ENCODE measurements at regions not wholly inside any gene's neighbourhood (a gene's known extent, or its start where the extent isn't known, plus 50 kb on each side); places are given as distances from the start of the nearest gene placed in this dataset.
A peak's percentile ranks its signal among the peaks of the same experiment; 100 is the strongest.

- Histone ChIP-seq H3K27ac (ENCODE audit: low read depth in 1 of 3, low read length in 2 of 3) (no peak overlapping the region), H3K27me3 (ENCODE audit: control insufficient read depth in 3 of 3, insufficient read depth in 3 of 3, low read length in 3 of 3) (no peaks in the 10 kb centered on the region), H3K9me3 (ENCODE audit: control insufficient read depth in 2 of 2, insufficient read depth in 1 of 2, low read depth in 1 of 2, low read length in 1 of 2) (no peaks in the 10 kb centered on the region), H3K36me3 (ENCODE audit: control insufficient read depth in 3 of 3, insufficient read depth in 2 of 3, low read depth in 1 of 3, low read length in 3 of 3) (no peaks in the 10 kb centered on the region), H3K4me3 (ENCODE audit: low read depth in 1 of 3, low read length in 3 of 3) (no peak overlapping the region), H3K4me1 (ENCODE audit: control insufficient read depth in 3 of 3, insufficient read depth in 2 of 3, low read depth in 1 of 3, low read length in 2 of 3) (no peaks in the 10 kb centered on the region)
- FAIRE-seq (no peak), DNase-seq (no peak)
- WGBS, 3 donors, result 50 to 71% (median 65%) methylated on average over 2 of the region's 2 CpGs
Observed at GRCh38 chr11:129503646-129504045, 128.0 kb downstream of the BARX2 start.

GRCh38 chr11:129505266-129505665, 129.6 kb downstream of the BARX2 start:
- no peak overlapping the region for H3K4me3 ChIP-seq (ENCODE audit: low read depth in 1 of 3, low read length in 3 of 3)
- no peak overlapping the region for H3K27ac ChIP-seq (ENCODE audit: low read depth in 1 of 3, low read length in 2 of 3)
- no peak for FAIRE-seq
- no peaks in the 10 kb centered on the region for H3K4me1 ChIP-seq (ENCODE audit: control insufficient read depth in 3 of 3, insufficient read depth in 2 of 3, low read depth in 1 of 3, low read length in 2 of 3)
- no peaks in the 10 kb centered on the region for H3K9me3 ChIP-seq (ENCODE audit: control insufficient read depth in 2 of 2, insufficient read depth in 1 of 2, low read depth in 1 of 2, low read length in 1 of 2)
- H3K27me3 ChIP-seq (ENCODE audit: control insufficient read depth in 3 of 3, insufficient read depth in 3 of 3, low read length in 3 of 3), result no peaks in the 10 kb centered on the region
- DNase-seq, result peak in 1 of 2 donors; percentile 2
- 39 to 63% (median 51%) methylated on average over 2 of the region's 2 CpGs for WGBS, 3 donors
- H3K36me3 ChIP-seq (ENCODE audit: control insufficient read depth in 3 of 3, insufficient read depth in 2 of 3, low read depth in 1 of 3, low read length in 3 of 3), result no peaks in the 10 kb centered on the region

- Histone ChIP-seq H3K4me1 (ENCODE audit: control insufficient read depth in 3 of 3, insufficient read depth in 2 of 3, low read depth in 1 of 3, low read length in 2 of 3) (no peaks in the 10 kb centered on the region), H3K9me3 (ENCODE audit: control insufficient read depth in 2 of 2, insufficient read depth in 1 of 2, low read depth in 1 of 2, low read length in 1 of 2) (no peaks in the 10 kb centered on the region), H3K4me3 (ENCODE audit: low read depth in 1 of 3, low read length in 3 of 3) (no peak overlapping the region), H3K27ac (ENCODE audit: low read depth in 1 of 3, low read length in 2 of 3) (no peak overlapping the region), H3K36me3 (ENCODE audit: control insufficient read depth in 3 of 3, insufficient read depth in 2 of 3, low read depth in 1 of 3, low read length in 3 of 3) (no peaks in the 10 kb centered on the region), H3K27me3 (ENCODE audit: control insufficient read depth in 3 of 3, insufficient read depth in 3 of 3, low read length in 3 of 3) (no peaks in the 10 kb centered on the region)
- FAIRE-seq, result no peak
- no peak for DNase-seq
- WGBS, 3 donors, result 86 to 95% (median 93%) methylated on average over 4 of the region's 4 CpGs
Observed at GRCh38 chr11:129508163-129508562, 132.5 kb downstream of the BARX2 start.

GRCh38 chr11:129528296-129528695, 152.6 kb downstream of the BARX2 start:
- WGBS, 3 donors, result 74 to 90% (median 76%) methylated on average over 2 of the region's 2 CpGs
- Histone ChIP-seq H3K27me3 (ENCODE audit: control insufficient read depth in 3 of 3, insufficient read depth in 3 of 3, low read length in 3 of 3) (no peaks in the 10 kb centered on the region), H3K36me3 (ENCODE audit: control insufficient read depth in 3 of 3, insufficient read depth in 2 of 3, low read depth in 1 of 3, low read length in 3 of 3) (no peaks in the 10 kb centered on the region), H3K4me3 (ENCODE audit: low read depth in 1 of 3, low read length in 3 of 3) (no peak overlapping the region), H3K4me1 (ENCODE audit: control insufficient read depth in 3 of 3, insufficient read depth in 2 of 3, low read depth in 1 of 3, low read length in 2 of 3) (no peaks in the 10 kb centered on the region), H3K27ac (ENCODE audit: low read depth in 1 of 3, low read length in 2 of 3) (no peak overlapping the region), H3K9me3 (ENCODE audit: control insufficient read depth in 2 of 2, insufficient read depth in 1 of 2, low read depth in 1 of 2, low read length in 1 of 2) (no peaks in the 10 kb centered on the region)
- no peak for DNase-seq
- FAIRE-seq, result no peak

GRCh38 chr11:129530154-129530895, 154.7 kb downstream of the BARX2 start:
- FAIRE-seq, result no peak

GRCh38 chr11:129533395-129533794, 157.7 kb downstream of the BARX2 start:
- no peaks in the 10 kb centered on the region for H3K9me3 ChIP-seq (ENCODE audit: control insufficient read depth in 2 of 2, insufficient read depth in 1 of 2, low read depth in 1 of 2, low read length in 1 of 2)
- H3K36me3 ChIP-seq (ENCODE audit: control insufficient read depth in 3 of 3, insufficient read depth in 2 of 3, low read depth in 1 of 3, low read length in 3 of 3), result no peaks in the 10 kb centered on the region
- FAIRE-seq (no peak), DNase-seq (peak in 1 of 2 donors; percentile 52)
- no peak overlapping the region for H3K4me3 ChIP-seq (ENCODE audit: low read depth in 1 of 3, low read length in 3 of 3)
- no peaks in the 10 kb centered on the region for H3K27me3 ChIP-seq (ENCODE audit: control insufficient read depth in 3 of 3, insufficient read depth in 3 of 3, low read length in 3 of 3)
- H3K4me1 ChIP-seq (ENCODE audit: control insufficient read depth in 3 of 3, insufficient read depth in 2 of 3, low read depth in 1 of 3, low read length in 2 of 3), result no peaks in the 10 kb centered on the region
- no peak overlapping the region for H3K27ac ChIP-seq (ENCODE audit: low read depth in 1 of 3, low read length in 2 of 3)

More at GRCh38 chr11:129530154-129530895, 154.7 kb downstream of the BARX2 start:
- Histone ChIP-seq H3K27me3 (ENCODE audit: control insufficient read depth in 3 of 3, insufficient read depth in 3 of 3, low read length in 3 of 3) (no peaks in the 10 kb centered on the region), H3K27ac (ENCODE audit: low read depth in 1 of 3, low read length in 2 of 3) (peak overlapping the region in 1 of 3 donors; percentile 19), H3K9me3 (ENCODE audit: control insufficient read depth in 2 of 2, insufficient read depth in 1 of 2, low read depth in 1 of 2, low read length in 1 of 2) (no peaks in the 10 kb centered on the region), H3K4me1 (ENCODE audit: control insufficient read depth in 3 of 3, insufficient read depth in 2 of 3, low read depth in 1 of 3, low read length in 2 of 3) (no peaks in the 10 kb centered on the region), H3K36me3 (ENCODE audit: control insufficient read depth in 3 of 3, insufficient read depth in 2 of 3, low read depth in 1 of 3, low read length in 3 of 3) (no peaks in the 10 kb centered on the region), H3K4me3 (ENCODE audit: low read depth in 1 of 3, low read length in 3 of 3) (no peak overlapping the region)
- whole genome bisulfite sequencing, 3 donors, result 12 to 47% (median 23%) methylated on average over 7 of the region's 7 CpGs
- DNase-seq, result peak; percentile 18 to 72

GRCh38 chr11:129536338-129536737, 160.7 kb downstream of the BARX2 start:
- FAIRE-seq (no peak), DNase-seq (no peak)
- Histone ChIP-seq H3K9me3 (ENCODE audit: control insufficient read depth in 2 of 2, insufficient read depth in 1 of 2, low read depth in 1 of 2, low read length in 1 of 2) (peaks cover 0 to 8% of the 10 kb centered on the region in 2 donors), H3K4me3 (ENCODE audit: low read depth in 1 of 3, low read length in 3 of 3) (no peak overlapping the region), H3K36me3 (ENCODE audit: control insufficient read depth in 3 of 3, insufficient read depth in 2 of 3, low read depth in 1 of 3, low read length in 3 of 3) (no peaks in the 10 kb centered on the region), H3K4me1 (ENCODE audit: control insufficient read depth in 3 of 3, insufficient read depth in 2 of 3, low read depth in 1 of 3, low read length in 2 of 3) (no peaks in the 10 kb centered on the region), H3K27ac (ENCODE audit: low read depth in 1 of 3, low read length in 2 of 3) (no peak overlapping the region), H3K27me3 (ENCODE audit: control insufficient read depth in 3 of 3, insufficient read depth in 3 of 3, low read length in 3 of 3) (no peaks in the 10 kb centered on the region)
- WGBS, 3 donors, result 53 to 87% (median 71%) methylated on average over 1 of the region's 1 CpG

- Histone ChIP-seq H3K27me3 (ENCODE audit: control insufficient read depth in 3 of 3, insufficient read depth in 3 of 3, low read length in 3 of 3) (no peaks in the 10 kb centered on the region), H3K36me3 (ENCODE audit: control insufficient read depth in 3 of 3, insufficient read depth in 2 of 3, low read depth in 1 of 3, low read length in 3 of 3) (no peaks in the 10 kb centered on the region), H3K9me3 (ENCODE audit: control insufficient read depth in 2 of 2, insufficient read depth in 1 of 2, low read depth in 1 of 2, low read length in 1 of 2) (peaks cover 0 to 10% of the 10 kb centered on the region in 2 donors), H3K4me3 (ENCODE audit: low read depth in 1 of 3, low read length in 3 of 3) (no peak overlapping the region), H3K27ac (ENCODE audit: low read depth in 1 of 3, low read length in 2 of 3) (no peak overlapping the region), H3K4me1 (ENCODE audit: control insufficient read depth in 3 of 3, insufficient read depth in 2 of 3, low read depth in 1 of 3, low read length in 2 of 3) (no peaks in the 10 kb centered on the region)
- FAIRE-seq, result no peak
- WGBS, 3 donors, result 63 to 83% (median 64%) methylated on average over 2 of the region's 2 CpGs
- peak in 1 of 2 donors; percentile 44 for DNase-seq
Observed at GRCh38 chr11:129538323-129538722, 162.7 kb downstream of the BARX2 start.
